Ishikawa (cell line): ENCODE measurements at regions not wholly inside any gene's neighbourhood (a gene's known extent, or its start where the extent isn't known, plus 50 kb on each side); places are given as distances from the start of the nearest gene placed in this dataset.

ENCODE experiments used
- CEBPB ChIP-seq: IDR thresholded peaks from 2 replicates; pipeline ENCODE4 v1.6.1; 2012
- CREB1 ChIP-seq: IDR thresholded peaks from 2 replicates; pipeline ENCODE4 v1.6.1; 2012; ENCODE audit warnings: low read depth
- EGR1 ChIP-seq: IDR thresholded peaks from 2 replicates; pipeline ENCODE4 v1.6.1; 2012
- EP300 ChIP-seq: IDR thresholded peaks from 2 replicates; pipeline ENCODE4 v1.6.1; 2012; ENCODE audit warnings: borderline replicate concordance
- FOXM1 ChIP-seq: IDR thresholded peaks from 2 replicates; pipeline ENCODE4 v1.6.1; 2012; ENCODE audit warnings: low read depth, borderline replicate concordance
- MAX ChIP-seq: IDR thresholded peaks from 2 replicates; pipeline ENCODE4 v1.6.1; 2012
- NFIC ChIP-seq: IDR thresholded peaks from 2 replicates; pipeline ENCODE4 v1.6.1; 2012
- RAD21 ChIP-seq: IDR thresholded peaks from 2 replicates; pipeline ENCODE4 v1.6.1; 2012; ENCODE audit warnings: low read depth
- REST ChIP-seq: IDR thresholded peaks from 2 replicates; pipeline ENCODE4 v1.6.1; 2012; ENCODE audit warnings: low read depth, mild to moderate bottlenecking
- TAF1 ChIP-seq: IDR thresholded peaks from 2 replicates; pipeline ENCODE4 v1.6.1; 2012; ENCODE audit warnings: low read depth, mild to moderate bottlenecking
- TCF12 ChIP-seq: IDR thresholded peaks from 2 replicates; pipeline ENCODE4 v1.6.1; 2012; ENCODE audit warnings: low read depth
- USF1 ChIP-seq: IDR thresholded peaks from 2 replicates; pipeline ENCODE4 v1.6.1; 2012
- YY1 ChIP-seq: IDR thresholded peaks from 2 replicates; pipeline ENCODE4 v1.6.1; 2012; ENCODE audit warnings: low read depth

- no peak for TF ChIP-seq YY1
- no peak for TF ChIP-seq MAX
- TF ChIP-seq EP300 = no peak
- no peak for TF ChIP-seq USF1
- TF ChIP-seq CEBPB = no peak
- no peak for TF ChIP-seq TAF1
- TF ChIP-seq REST = no peak
- TF ChIP-seq NFIC = no peak
- no peak for TF ChIP-seq EGR1
- TF ChIP-seq RAD21 = no peak
- no peak for TF ChIP-seq CREB1
- TF ChIP-seq FOXM1 = no peak
- TF ChIP-seq TCF12 = no peak
Observed at GRCh38 chr10:62709200-62709599, 95.3 kb upstream of the ADO start.
